ENCODE measurements at regions not wholly inside any gene's neighbourhood (a gene's known extent, or its start where the extent isn't known, plus 50 kb on each side); places are given as distances from the start of the nearest gene placed in this dataset.

GRCh38 chr9:27664121-27664779 is 91.0 kb upstream of the C9orf72 start:
- intact Hi-C loops (cut with micrococcal nuclease; ENCODE audit: unreplicated experiment) (no loop called here), in situ Hi-C loops (cut with HindIII; ENCODE audit: extremely low pct_ligation_motif_present, low pct_unique_long_range_greater_than_20kb) (no loop called here)
- H3K4me1 ChIP-seq (ENCODE audit: insufficient read depth, low read length), result peaks cover 20% of the 10 kb centered on the region
- CTCF ChIA-PET (ENCODE audit: low intra/inter-chr PET ratio, low total read pairs), result no interaction called here
- no peaks in the 10 kb centered on the region for H3K36me3 ChIP-seq (replicated peaks in 1 of 2; ENCODE audit: control insufficient read depth in 1 of 2, insufficient read depth in 2 of 2, low read length in 2 of 2)
- no peak for TF ChIP-seq KDM6A (CRISPR knock-in tag; IDR thresholded peaks at IDR 0.05; ENCODE audit: low read depth)
- H4K20me1 ChIP-seq (ENCODE audit: insufficient read depth, low read length), result no peaks in the 10 kb centered on the region
- peak; percentile 48; the same call in 1 of the 3 replicates for ATAC-seq
- no peak overlapping the region for H3K27ac ChIP-seq (ENCODE audit: extremely low read length, insufficient read depth, low read length)
- FAIRE-seq, result no peak
- POLR2A ChIA-PET, result no interaction called here
- no peaks in the 10 kb centered on the region; a peak in 1 of 5 replicates for H3K27me3 ChIP-seq (ENCODE audit: control insufficient read depth in 1 of 2, insufficient read depth in 2 of 2, low read length in 2 of 2)
- DNase-seq (ENCODE audit: low spot score), result no peak
- 10% methylated on average over 7 of the region's 7 CpGs for WGBS (ENCODE audit: low lambda C conversion rate)
- H2AFZ ChIP-seq (ENCODE audit: low read length), result no peak overlapping the region
- H3K9ac ChIP-seq (ENCODE audit: insufficient read depth, low read depth, low read length), result no peak overlapping the region
- no peaks in the 10 kb centered on the region for H3K9me3 ChIP-seq (ENCODE audit: low read length)
- no peaks in the 10 kb centered on the region for H3K79me2 ChIP-seq (ENCODE audit: insufficient read depth, low read length)
- H3K4me3 ChIP-seq (replicated peaks in 1 of 3; ENCODE audit: insufficient read depth in 1 of 3, low read depth in 2 of 3, low read length in 3 of 3), result no peak overlapping the region
- no TSS peak for BruUV-seq (replicated peaks)
- no peak overlapping the region for H3K4me2 ChIP-seq (ENCODE audit: low read depth, low read length)

- FAIRE-seq, result no peak
- ATAC-seq, result no peak
- Histone ChIP-seq H2AFZ (ENCODE audit: low read length) (no peak overlapping the region), H3K4me3 (replicated peaks in 1 of 3; ENCODE audit: insufficient read depth in 1 of 3, low read depth in 2 of 3, low read length in 3 of 3) (no peak overlapping the region), H3K27ac (ENCODE audit: extremely low read length, insufficient read depth, low read length) (no peak overlapping the region), H3K27me3 (ENCODE audit: control insufficient read depth in 1 of 2, insufficient read depth in 2 of 2, low read length in 2 of 2) (no peaks in the 10 kb centered on the region; a peak in 1 of 5 replicates), H3K4me2 (ENCODE audit: low read depth, low read length) (no peak overlapping the region), H3K79me2 (ENCODE audit: insufficient read depth, low read length) (no peaks in the 10 kb centered on the region), H3K4me1 (ENCODE audit: insufficient read depth, low read length) (peaks cover 15% of the 10 kb centered on the region), H3K36me3 (replicated peaks in 1 of 2; ENCODE audit: control insufficient read depth in 1 of 2, insufficient read depth in 2 of 2, low read length in 2 of 2) (no peaks in the 10 kb centered on the region), H3K9ac (ENCODE audit: insufficient read depth, low read depth, low read length) (no peak overlapping the region), H4K20me1 (ENCODE audit: insufficient read depth, low read length) (no peaks in the 10 kb centered on the region), H3K9me3 (ENCODE audit: low read length) (no peaks in the 10 kb centered on the region)
- no TSS peak for BruUV-seq (replicated peaks)
- CTCF ChIA-PET (ENCODE audit: low intra/inter-chr PET ratio, low total read pairs), result no interaction called here
- no peak for DNase-seq (ENCODE audit: low spot score)
- in situ Hi-C loops (cut with HindIII; ENCODE audit: extremely low pct_ligation_motif_present, low pct_unique_long_range_greater_than_20kb) (no loop called here), intact Hi-C loops (cut with micrococcal nuclease; ENCODE audit: unreplicated experiment) (no loop called here)
- POLR2A ChIA-PET, result no interaction called here
- whole genome bisulfite sequencing (ENCODE audit: low lambda C conversion rate), result 47% methylated on average over 6 of the region's 6 CpGs
- no peak for TF ChIP-seq HDAC2 (CRISPR knock-in tag; IDR thresholded peaks at IDR 0.05)
- TF ChIP-seq YEATS2 (CRISPR knock-in tag; IDR thresholded peaks at IDR 0.05; ENCODE audit: borderline replicate concordance), result no peak
- TF ChIP-seq MXI1 (IDR thresholded peaks at IDR 0.05; ENCODE audit: borderline replicate concordance, low read depth, low read length), result no peak
- no peak for TF ChIP-seq PRDM10 (CRISPR knock-in tag; IDR thresholded peaks at IDR 0.05; ENCODE audit: low read depth)
- TF ChIP-seq SP5 (CRISPR knock-in tag; IDR thresholded peaks at IDR 0.05; ENCODE audit: borderline replicate concordance, low read depth), result no peak
- no peak for TF ChIP-seq ZNF558 (CRISPR knock-in tag; IDR thresholded peaks at IDR 0.05; ENCODE audit: borderline replicate concordance)
- no peak for TF ChIP-seq NCOR1 (IDR thresholded peaks at IDR 0.05; ENCODE audit: borderline replicate concordance, low read length)
- TF ChIP-seq EEA1 (CRISPR knock-in tag; IDR thresholded peaks at IDR 0.05; ENCODE audit: borderline replicate concordance), result no peak
- TF ChIP-seq ZBTB46 (CRISPR knock-in tag; IDR thresholded peaks at IDR 0.05; ENCODE audit: borderline replicate concordance), result no peak
- TF ChIP-seq HIVEP1 (CRISPR knock-in tag; IDR thresholded peaks at IDR 0.05), result no peak
- no peak for TF ChIP-seq GATAD1 (CRISPR knock-in tag; IDR thresholded peaks at IDR 0.05)
- TF ChIP-seq CHCHD3 (CRISPR knock-in tag; IDR thresholded peaks at IDR 0.05), result no peak
- TF ChIP-seq PHB2 (IDR thresholded peaks at IDR 0.05; ENCODE audit: partially characterized antibody), result no peak
- no peak for TF ChIP-seq SKI (IDR thresholded peaks at IDR 0.05; ENCODE audit: partially characterized antibody)
Measured at GRCh38 chr9:27665136-27665535, 91.9 kb upstream of the C9orf72 start.
